OCI-LY7 (cell line): ENCODE measurements at regions not wholly inside any gene's neighbourhood (a gene's known extent, or its start where the extent isn't known, plus 50 kb on each side); places are given as distances from the start of the nearest gene placed in this dataset.

Source experiments
- CTCF ChIP-seq: fragments of 200-600 bp; sonication (generic); conservative IDR thresholded peaks from 2 replicates; pipeline ENCODE4 v1.5.1; 2014; ENCODE audit warnings: mild to moderate bottlenecking, antibody characterized with exemption, low read length, moderate library complexity, mixed read lengths
- EZH2phosphoT487 ChIP-seq: fragments of 200-600 bp; sonication (generic); IDR thresholded peaks from 2 replicates; pipeline ENCODE4 v1.6.1; 2018; ENCODE audit warnings: low read depth, borderline replicate concordance, mild to moderate bottlenecking, mixed run types, antibody characterized with exemption, low read length, moderate library complexity, mixed read lengths

GRCh38 chr4:181858741-181859140 lies 384.5 kb upstream of the TENM3 start:
- TF ChIP-seq CTCF (no peak), EZH2phosphoT487 (no peak)
